HCT116 (cell line): ENCODE measurements at regions not wholly inside any gene's neighbourhood (a gene's known extent, or its start where the extent isn't known, plus 50 kb on each side); places are given as distances from the start of the nearest gene placed in this dataset.

Source experiments
- CTCF ChIP-seq, 3 experiments: fragments of 200-600 bp in 1 of 3; sonication (generic) in 1 of 3; IDR thresholded peaks in 2 of 3; conservative IDR thresholded peaks in 1 of 3; 2 replicates each; pipeline ENCODE4 v1.5.1; 2012 to 2017; ENCODE audit warnings: low read depth in 2 of 3, low read length in 2 of 3, antibody characterized with exemption in 1 of 3, borderline replicate concordance in 1 of 3, control low read depth in 1 of 3, mild to moderate bottlenecking in 1 of 3, mixed read lengths in 1 of 3, mixed run types in 1 of 3, moderate library complexity in 1 of 3; ENCODE audit not compliant: insufficient read depth in 1 of 3
- EGR1 ChIP-seq: IDR thresholded peaks from 2 replicates; pipeline ENCODE4 v1.6.1; 2012; ENCODE audit warnings: low read depth
- ELF1 ChIP-seq: IDR thresholded peaks from 2 replicates; pipeline ENCODE4 v1.6.1; 2012; ENCODE audit warnings: low read depth, borderline replicate concordance
- EZH2 ChIP-seq: fragments of 200-600 bp; sonication (generic); IDR thresholded peaks from 2 replicates; pipeline ENCODE4 v1.6.1; 2017; ENCODE audit warnings: antibody characterized with exemption, mixed run types
- EZH2phosphoT487 ChIP-seq: fragments of 200-600 bp; IDR thresholded peaks from 2 replicates; pipeline ENCODE4 v1.6.1; 2018; ENCODE audit warnings: antibody characterized with exemption, borderline replicate concordance
- POLR2A ChIP-seq: IDR thresholded peaks from 2 replicates; pipeline ENCODE4 v1.7.0; 2011; ENCODE audit warnings: borderline replicate concordance; ENCODE audit not compliant: insufficient read depth, insufficient read length; ENCODE audit errors: extremely low read depth
- POLR2AphosphoS5 ChIP-seq: IDR thresholded peaks from 2 replicates; pipeline ENCODE4 v1.6.1; 2011; ENCODE audit warnings: mild to moderate bottlenecking, low read depth, low read length, moderate library complexity
- RAD21 ChIP-seq: IDR thresholded peaks from 2 replicates; pipeline ENCODE4 v1.6.1; 2012; ENCODE audit warnings: low read depth, mild to moderate bottlenecking
- SIN3A ChIP-seq: IDR thresholded peaks from 2 replicates; pipeline ENCODE4 v1.6.1; 2012; ENCODE audit warnings: low read depth
- TCF7L2 ChIP-seq: IDR thresholded peaks from 2 replicates; pipeline ENCODE4 v1.7.0; 2011; ENCODE audit warnings: borderline replicate concordance, inconsistent platforms; ENCODE audit not compliant: insufficient read depth, insufficient read length; ENCODE audit errors: extremely low read depth
- YY1 ChIP-seq: IDR thresholded peaks from 2 replicates; pipeline ENCODE4 v1.6.1; 2011; ENCODE audit warnings: low read length, low read depth, moderate library complexity, mild to moderate bottlenecking; ENCODE audit not compliant: insufficient replicate concordance; ENCODE audit errors: extremely low read depth
- ZNF274 ChIP-seq: fragments of 200-500 bp; sonication (Bioruptor generic); IDR thresholded peaks from 2 replicates; pipeline ENCODE4 v1.6.1; 2014; ENCODE audit warnings: mild to moderate bottlenecking, low read depth, low read length, inconsistent platforms

- TF ChIP-seq POLR2A: no peak
- no peak for TF ChIP-seq EZH2
- no peak for TF ChIP-seq EGR1
- TF ChIP-seq CTCF (IDR thresholded peaks at IDR 0.05 in 2 of 3, conservative IDR thresholded peaks at IDR 0.05 in 1 of 3; ENCODE audit: borderline replicate concordance in 1 of 3, insufficient read depth in 1 of 3, low read depth in 2 of 3, low read length in 2 of 3): no peak
- TF ChIP-seq POLR2AphosphoS5: no peak
- TF ChIP-seq SIN3A: no peak
- TF ChIP-seq RAD21: no peak
- no peak for TF ChIP-seq ELF1
- TF ChIP-seq YY1: no peak
- no peak for TF ChIP-seq EZH2phosphoT487
- TF ChIP-seq TCF7L2: no peak
- TF ChIP-seq ZNF274: no peak
Measured at GRCh38 chr6:12354499-12354898, 64.3 kb downstream of the EDN1 start.
